ENCODE measurements at regions not wholly inside any gene's neighbourhood (a gene's known extent, or its start where the extent isn't known, plus 50 kb on each side); places are given as distances from the start of the nearest gene placed in this dataset.

DNA sequence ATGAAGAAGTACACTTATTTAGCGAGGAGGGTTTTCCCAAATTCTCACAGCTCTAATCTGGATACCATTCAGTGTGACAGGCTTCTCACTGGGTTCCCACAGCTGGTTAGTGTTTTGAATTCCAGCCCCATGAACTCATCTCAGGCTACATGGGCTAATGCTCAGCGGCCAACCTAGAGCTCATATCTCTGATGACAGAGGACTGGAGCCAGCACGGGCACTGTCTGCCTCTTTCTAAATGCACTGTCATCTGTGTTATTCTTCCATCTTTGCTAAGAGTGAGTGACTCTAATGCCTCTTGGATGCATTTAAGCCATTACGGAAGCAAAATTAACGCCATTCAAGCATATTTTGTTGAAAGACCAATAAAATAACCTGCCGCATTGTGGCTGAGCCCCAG is 308.9 kb upstream of the JAG1 start:
- Histone ChIP-seq H3K4me1 (peaks cover 0 to 29% of the 10 kb centered on the region in 2 donors), H3K27ac (peak overlapping the region; percentile 63 to 83), H3K27me3 (no peaks in the 10 kb centered on the region), H3K9me3 (no peaks in the 10 kb centered on the region), H3K36me3 (no peaks in the 10 kb centered on the region), H3K4me3 (no peak overlapping the region)
- DNase-seq (ENCODE audit: low spot score), result peak; percentile 82
- no peak for TF ChIP-seq CTCF (IDR thresholded peaks at IDR 0.05)

DNA sequence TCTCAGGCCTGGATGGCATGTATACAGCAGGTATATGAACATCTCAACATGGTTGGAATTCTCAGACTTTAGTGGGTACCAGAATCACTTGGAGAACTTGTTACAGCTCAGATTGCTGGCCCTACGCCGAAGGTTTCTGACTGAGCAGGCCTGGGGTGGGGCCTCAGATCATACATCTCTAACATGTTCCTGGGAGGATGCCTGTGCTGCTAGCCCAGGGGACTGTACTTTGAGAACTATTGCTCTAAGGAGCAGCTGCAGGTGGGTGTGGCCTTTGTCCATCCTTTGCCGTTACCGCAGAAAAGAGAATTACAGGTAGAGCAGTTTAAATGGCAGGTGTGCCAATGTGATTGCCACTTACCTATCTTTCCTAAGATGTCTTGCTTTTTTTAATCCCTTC is 310.5 kb upstream of the JAG1 start:
- Histone ChIP-seq H3K27ac (peak overlapping the region in 1 of 2 donors; percentile 1), H3K9me3 (no peaks in the 10 kb centered on the region), H3K4me1 (peaks cover 0 to 29% of the 10 kb centered on the region in 2 donors), H3K27me3 (no peaks in the 10 kb centered on the region), H3K4me3 (no peak overlapping the region), H3K36me3 (no peaks in the 10 kb centered on the region)
- no peak for DNase-seq (ENCODE audit: low spot score)
- no peak for TF ChIP-seq CTCF (IDR thresholded peaks at IDR 0.05)

DNA sequence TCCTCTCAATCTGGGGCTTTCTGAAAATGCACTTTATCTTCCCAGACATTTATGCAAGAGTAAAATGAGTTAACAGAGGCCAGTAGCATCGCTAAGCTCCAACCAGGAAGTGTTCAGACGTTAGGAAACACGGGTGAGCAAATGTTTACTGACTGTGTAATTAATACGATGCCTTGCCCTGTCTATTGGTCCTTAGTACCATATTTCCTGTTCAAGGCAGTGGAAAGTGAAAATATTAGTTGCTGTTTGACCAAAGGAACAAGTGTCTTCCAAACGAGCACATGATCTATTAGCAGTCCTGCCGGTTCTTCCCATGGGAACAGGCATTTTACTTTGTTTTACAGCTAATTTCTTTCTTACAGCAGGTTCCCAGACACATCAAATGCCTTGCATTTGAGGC is 311.1 kb upstream of the JAG1 start:
- no peak for TF ChIP-seq CTCF (IDR thresholded peaks at IDR 0.05)
- DNase-seq (ENCODE audit: low spot score), result no peak

GRCh38 chr20:10985536-10985935 is 311.7 kb upstream of the JAG1 start:
- Histone ChIP-seq H3K27ac (peak overlapping the region in 1 of 2 donors; percentile 53), H3K4me3 (no peak overlapping the region), H3K9me3 (no peaks in the 10 kb centered on the region), H3K36me3 (no peaks in the 10 kb centered on the region), H3K27me3 (no peaks in the 10 kb centered on the region), H3K4me1 (peaks cover 0 to 29% of the 10 kb centered on the region in 2 donors)
- TF ChIP-seq CTCF (IDR thresholded peaks at IDR 0.05), result no peak
- DNase-seq (ENCODE audit: low spot score), result no peak

More for the DNA sequence above, 311.1 kb upstream of the JAG1 start:
- Histone ChIP-seq H3K27me3 (no peaks in the 10 kb centered on the region), H3K4me1 (peaks cover 0 to 29% of the 10 kb centered on the region in 2 donors), H3K4me3 (no peak overlapping the region), H3K36me3 (no peaks in the 10 kb centered on the region), H3K9me3 (no peaks in the 10 kb centered on the region), H3K27ac (peak overlapping the region in 1 of 2 donors; percentile 53)

GRCh38 chr20:10986586-10986985 is 312.8 kb upstream of the JAG1 start:
- TF ChIP-seq CTCF (IDR thresholded peaks at IDR 0.05), result no peak
- no peaks in the 10 kb centered on the region for H3K36me3 ChIP-seq
- peak overlapping the region in 1 of 2 donors; percentile 53 for H3K27ac ChIP-seq

GRCh38 chr20:10987651-10988383 is 314.0 kb upstream of the JAG1 start:
- Histone ChIP-seq H3K4me3 (no peak overlapping the region), H3K27ac (no peak overlapping the region), H3K4me1 (peaks cover 0 to 18% of the 10 kb centered on the region in 2 donors), H3K27me3 (no peaks in the 10 kb centered on the region), H3K36me3 (no peaks in the 10 kb centered on the region), H3K9me3 (no peaks in the 10 kb centered on the region)
- no peak for DNase-seq (ENCODE audit: low spot score)
- no peak for TF ChIP-seq CTCF (IDR thresholded peaks at IDR 0.05)

More at GRCh38 chr20:10986586-10986985, 312.8 kb upstream of the JAG1 start:
- H3K4me3 ChIP-seq, result no peak overlapping the region
- no peaks in the 10 kb centered on the region for H3K27me3 ChIP-seq
- DNase-seq (ENCODE audit: low spot score), result no peak
- H3K4me1 ChIP-seq, result peaks cover 0 to 29% of the 10 kb centered on the region in 2 donors
- no peaks in the 10 kb centered on the region for H3K9me3 ChIP-seq

All from right atrium auricular region (tissue), 2 donors.